HEK293 (cell line): ENCODE measurements at regions not wholly inside any gene's neighbourhood (a gene's known extent, or its start where the extent isn't known, plus 50 kb on each side); places are given as distances from the start of the nearest gene placed in this dataset.

Experiments used
- CTCF ChIA-PET: fragments of 350-600 bp; formaldehyde crosslinking; extraction: SDS; loops from one replicate; lab custom pipeline; 2021; ENCODE audit warnings: antibody characterized with exemption; lab: Yijun Ruan, JAX
- POLR2A ChIA-PET: fragments of 300-600 bp; formaldehyde crosslinking; extraction: SDS; loops from one replicate; lab custom pipeline; 2020; ENCODE audit warnings: antibody characterized with exemption, inconsistent platforms; lab: Yijun Ruan, JAX
- H3K27ac ChIP-seq: fragments of 200-500 bp; sonication (Bioruptor generic); 2 replicates; pipeline ENCODE4 v1.5.1; 2014; ENCODE audit warnings: low read depth, low read length, control low read depth, inconsistent platforms; ENCODE audit errors: extremely low read depth
- H3K36me3 ChIP-seq, 2 experiments: fragments of 200-500 bp in 1 of 2; sonication (Bioruptor generic) in 1 of 2; 1 replicate in 1 of 2; 2 replicates in 1 of 2; pipeline ENCODE4 v1.5.1; 2014 to 2017; ENCODE audit warnings: inconsistent platforms in 2 of 2, low read length in 2 of 2; ENCODE audit not compliant: control insufficient read depth in 2 of 2, insufficient read depth in 1 of 2
- H3K4me1 ChIP-seq: fragments of 200-500 bp; sonication (Bioruptor generic); 2 replicates; pipeline ENCODE4 v1.5.1; 2014; ENCODE audit warnings: mild to moderate bottlenecking, low read length, inconsistent platforms; ENCODE audit not compliant: control insufficient read depth, insufficient read depth
- H3K4me3 ChIP-seq: 2 replicates; pipeline ENCODE4 v1.5.1; 2011; ENCODE audit warnings: low read depth, mild to moderate bottlenecking, control low read depth, low read length, moderate library complexity
- H3K9me3 ChIP-seq: fragments of 200-500 bp; sonication (Bioruptor generic); 2 replicates; pipeline ENCODE4 v1.5.1; 2014; ENCODE audit warnings: low read depth, low read length, inconsistent platforms; ENCODE audit not compliant: control insufficient read depth, insufficient read depth
- FEZF1 ChIP-seq: fragments of 450-650 bp; formaldehyde crosslinking; IDR thresholded peaks from 2 replicates; pipeline ENCODE4 v1.5.1; 2016; ENCODE audit warnings: missing biosample characterization, missing genetic modification characterization
- GFI1B ChIP-seq: fragments of 450-650 bp; formaldehyde crosslinking; IDR thresholded peaks from 2 replicates; pipeline ENCODE4 v1.5.1; 2016; ENCODE audit warnings: missing biosample characterization, missing genetic modification characterization
- GLI2 ChIP-seq: fragments of 450-650 bp; formaldehyde crosslinking; IDR thresholded peaks from 2 replicates; pipeline ENCODE4; 2017; ENCODE audit warnings: missing biosample characterization, missing genetic modification characterization, low read depth, borderline replicate concordance
- GLIS1 ChIP-seq: fragments of 450-650 bp; formaldehyde crosslinking; IDR thresholded peaks from 2 replicates; pipeline ENCODE4 v1.5.1; 2016; ENCODE audit warnings: missing biosample characterization, missing genetic modification characterization
- HOXD13 ChIP-seq: sonication (generic); formaldehyde crosslinking; IDR thresholded peaks from 2 replicates; pipeline ENCODE4 v1.8.0; 2022; ENCODE audit warnings: missing genetic modification reagents, borderline replicate concordance
- SETDB1 ChIP-seq: IDR thresholded peaks from one replicate; pipeline ENCODE4 v1.6.1; 2017; ENCODE audit warnings: mild to moderate bottlenecking, low read length, moderate library complexity, mixed read lengths; ENCODE audit not compliant: insufficient read length
- TCF7L2 ChIP-seq: IDR thresholded peaks from 2 replicates; pipeline ENCODE4 v1.6.1; 2011; ENCODE audit warnings: low read depth, mild to moderate bottlenecking, inconsistent platforms, low read length, moderate library complexity, borderline replicate concordance
- ZBTB17 ChIP-seq: fragments of 450-650 bp; formaldehyde crosslinking; IDR thresholded peaks from 2 replicates; pipeline ENCODE4 v1.5.1; 2016; ENCODE audit warnings: missing biosample characterization, missing genetic modification characterization
- ZBTB20 ChIP-seq: fragments of 450-650 bp; formaldehyde crosslinking; IDR thresholded peaks from 2 replicates; pipeline ENCODE4 v1.5.1; 2016; ENCODE audit warnings: missing biosample characterization, missing genetic modification characterization
- ZFP69B ChIP-seq: fragments of 450-650 bp; formaldehyde crosslinking; IDR thresholded peaks from 2 replicates; pipeline ENCODE4 v1.5.1; 2016; ENCODE audit warnings: missing biosample characterization, missing genetic modification characterization
- ZNF133 ChIP-seq: fragments of 450-650 bp; formaldehyde crosslinking; IDR thresholded peaks from 2 replicates; pipeline ENCODE4 v1.5.1; 2016; ENCODE audit warnings: missing biosample characterization, missing genetic modification characterization
- ZNF138 ChIP-seq: fragments of 450-650 bp; formaldehyde crosslinking; IDR thresholded peaks from 2 replicates; pipeline ENCODE4 v1.5.1; 2016; ENCODE audit warnings: missing biosample characterization, missing genetic modification characterization, borderline replicate concordance
- ZNF169 ChIP-seq: fragments of 450-650 bp; formaldehyde crosslinking; IDR thresholded peaks from 2 replicates; pipeline ENCODE4 v1.5.1; 2016; ENCODE audit warnings: missing biosample characterization, missing genetic modification characterization
- ZNF202 ChIP-seq: fragments of 450-650 bp; formaldehyde crosslinking; IDR thresholded peaks from 2 replicates; pipeline ENCODE4 v1.5.1; 2016; ENCODE audit warnings: missing biosample characterization, missing genetic modification characterization, borderline replicate concordance
- ZNF24 ChIP-seq: fragments of 450-650 bp; formaldehyde crosslinking; IDR thresholded peaks from 2 replicates; pipeline ENCODE4 v1.5.1; 2016; ENCODE audit warnings: missing biosample characterization, missing genetic modification characterization
- ZNF404 ChIP-seq: fragments of 450-650 bp; formaldehyde crosslinking; IDR thresholded peaks from 2 replicates; pipeline ENCODE4 v1.5.1; 2017; ENCODE audit warnings: missing biosample characterization, missing genetic modification characterization
- ZNF501 ChIP-seq: fragments of 450-650 bp; formaldehyde crosslinking; IDR thresholded peaks from 2 replicates; pipeline ENCODE4 v1.5.1; 2016; ENCODE audit warnings: missing biosample characterization, missing genetic modification characterization
- ZNF670 ChIP-seq: fragments of 450-650 bp; formaldehyde crosslinking; IDR thresholded peaks from 2 replicates; pipeline ENCODE4 v1.5.1; 2016; ENCODE audit warnings: missing biosample characterization, missing genetic modification characterization, low read depth
- ZNF785 ChIP-seq: fragments of 450-650 bp; formaldehyde crosslinking; IDR thresholded peaks from 2 replicates; pipeline ENCODE4 v1.5.1; 2016; ENCODE audit warnings: missing biosample characterization, missing genetic modification characterization
- ZNF837 ChIP-seq: fragments of 450-650 bp; formaldehyde crosslinking; IDR thresholded peaks from 2 replicates; pipeline ENCODE4 v1.5.1; 2016; ENCODE audit warnings: missing biosample characterization, missing genetic modification characterization
- TF ChIP-seq, protein P1 (sequence below): fragments of 450-650 bp; formaldehyde crosslinking; IDR thresholded peaks from 2 replicates; pipeline ENCODE4 v1.5.1; 2017; ENCODE audit warnings: missing biosample characterization, missing genetic modification characterization
- TF ChIP-seq, protein P2 (sequence below): fragments of 450-650 bp; formaldehyde crosslinking; IDR thresholded peaks from 2 replicates; pipeline ENCODE4 v1.5.1; 2016; ENCODE audit warnings: missing biosample characterization, missing genetic modification characterization
- TF ChIP-seq, protein P3 (sequence below): fragments of 450-650 bp; formaldehyde crosslinking; IDR thresholded peaks from 2 replicates; pipeline ENCODE4 v1.5.0; 2017; ENCODE audit warnings: missing biosample characterization, missing genetic modification characterization, borderline replicate concordance
- TF ChIP-seq, protein P4 (sequence below): fragments of 450-650 bp; formaldehyde crosslinking; IDR thresholded peaks from 2 replicates; pipeline ENCODE4 v1.5.1; 2017; ENCODE audit warnings: missing biosample characterization, missing genetic modification characterization
- TF ChIP-seq, protein P5 (sequence below): fragments of 450-650 bp; IDR thresholded peaks from 2 replicates; pipeline ENCODE4 v1.5.1; 2018; ENCODE audit warnings: missing biosample characterization, mild to moderate bottlenecking, missing genetic modification characterization

DNA sequence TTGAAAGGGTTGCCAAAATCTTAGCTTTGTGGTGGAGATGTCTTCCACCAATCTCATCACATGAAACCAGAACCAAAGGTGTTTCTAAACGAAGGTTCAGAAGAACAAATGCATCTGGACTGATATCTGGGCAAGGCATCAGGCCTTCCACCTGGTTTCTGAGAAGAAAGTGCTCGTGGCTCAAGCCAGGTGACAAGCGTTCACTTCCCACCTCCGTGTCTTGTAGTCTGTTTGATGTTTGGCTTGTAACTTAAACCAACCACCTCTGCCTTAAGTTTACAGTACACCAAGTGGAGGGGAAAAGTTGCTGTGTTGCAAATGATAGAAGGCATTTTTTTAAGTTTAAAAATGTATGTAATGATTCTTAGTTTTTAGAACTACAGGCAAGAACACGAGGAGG lies 66.9 kb upstream of the MAP3K7 start:
- peaks cover 21% of the 10 kb centered on the region for H3K4me1 ChIP-seq
- CTCF ChIA-PET: interaction anchor here (1.7 kb wide), 1 partner anchor 22 kb away, joined by 5 read pairs; no protein-coding TSS in a partner anchor

DNA sequence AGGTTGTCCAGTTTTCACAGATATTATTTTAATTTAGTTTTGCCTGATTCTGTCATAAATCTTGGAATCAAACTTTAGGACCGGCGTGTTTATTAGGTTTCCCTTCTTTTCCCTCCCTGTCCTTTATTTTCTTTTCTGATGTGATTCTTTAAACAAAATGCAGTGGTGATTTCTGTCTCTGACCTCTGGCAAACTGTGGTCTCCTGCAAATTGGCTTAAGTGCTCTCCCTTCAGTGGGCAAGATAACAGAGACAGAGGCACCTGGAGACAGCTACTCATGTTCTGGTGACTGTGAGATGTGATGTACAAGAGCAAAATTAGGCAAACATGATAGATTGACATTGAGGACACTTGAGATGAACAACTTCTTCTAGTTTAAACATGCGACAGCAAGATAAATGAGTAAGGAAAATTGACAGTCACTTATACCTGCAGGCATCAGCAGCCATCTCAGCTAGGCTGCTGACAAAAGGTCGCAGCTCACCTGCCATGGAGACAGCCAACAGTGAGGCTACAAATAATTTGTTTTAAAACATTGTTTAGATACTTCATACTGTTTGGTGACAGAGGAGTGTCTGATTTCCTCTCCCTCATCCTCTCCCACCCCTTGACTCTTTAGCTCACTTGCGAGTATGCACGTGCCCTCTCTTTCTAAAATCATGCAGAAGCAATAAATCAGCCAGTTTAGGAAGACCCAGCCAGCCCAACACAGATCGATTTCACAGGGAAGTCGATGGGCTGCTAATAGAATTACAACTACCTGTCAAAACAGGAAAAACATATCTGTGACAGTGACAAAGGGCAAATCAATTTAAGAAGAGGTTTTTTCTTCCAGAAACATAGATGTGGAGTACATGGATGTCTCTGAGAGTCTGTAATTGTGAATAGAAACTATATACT lies 63.4 kb upstream of the MAP3K7 start:
- ChIA-PET POLR2A (no interaction called here), CTCF (interaction anchor here (0.9 to 1.0 kb wide), 2 partner anchors 16 to 40 kb away, joined by 3 to 4 read pairs; no protein-coding TSS in a partner anchor)
- H3K4me1 ChIP-seq: peaks cover 19% of the 10 kb centered on the region
- H3K27ac ChIP-seq: no peak overlapping the region
- no peaks in the 10 kb centered on the region for H3K36me3 ChIP-seq
- H3K4me3 ChIP-seq: no peak overlapping the region
- H3K9me3 ChIP-seq: no peaks in the 10 kb centered on the region
- no peak for TF ChIP-seq ZNF785 (tag by site-specific recombination)
- TF ChIP-seq, protein P1, sequence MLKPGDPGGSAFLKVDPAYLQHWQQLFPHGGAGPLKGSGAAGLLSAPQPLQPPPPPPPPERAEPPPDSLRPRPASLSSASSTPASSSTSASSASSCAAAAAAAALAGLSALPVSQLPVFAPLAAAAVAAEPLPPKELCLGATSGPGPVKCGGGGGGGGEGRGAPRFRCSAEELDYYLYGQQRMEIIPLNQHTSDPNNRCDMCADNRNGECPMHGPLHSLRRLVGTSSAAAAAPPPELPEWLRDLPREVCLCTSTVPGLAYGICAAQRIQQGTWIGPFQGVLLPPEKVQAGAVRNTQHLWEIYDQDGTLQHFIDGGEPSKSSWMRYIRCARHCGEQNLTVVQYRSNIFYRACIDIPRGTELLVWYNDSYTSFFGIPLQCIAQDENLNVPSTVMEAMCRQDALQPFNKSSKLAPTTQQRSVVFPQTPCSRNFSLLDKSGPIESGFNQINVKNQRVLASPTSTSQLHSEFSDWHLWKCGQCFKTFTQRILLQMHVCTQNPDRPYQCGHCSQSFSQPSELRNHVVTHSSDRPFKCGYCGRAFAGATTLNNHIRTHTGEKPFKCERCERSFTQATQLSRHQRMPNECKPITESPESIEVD (tag by site-specific recombination): peak; percentile 62
- TF ChIP-seq FEZF1 (tag by site-specific recombination): peak; percentile 60
- TF ChIP-seq ZNF670 (tag by site-specific recombination): no peak
- TF ChIP-seq ZBTB17 (tag by site-specific recombination): peak; percentile 77
- TF ChIP-seq ZNF501 (tag by site-specific recombination): no peak
- TF ChIP-seq ZNF837: no peak
- peak; percentile 86; the same call in 1 of the 2 replicates for TF ChIP-seq TCF7L2
- no peak for TF ChIP-seq GLIS1
- TF ChIP-seq, protein P2, sequence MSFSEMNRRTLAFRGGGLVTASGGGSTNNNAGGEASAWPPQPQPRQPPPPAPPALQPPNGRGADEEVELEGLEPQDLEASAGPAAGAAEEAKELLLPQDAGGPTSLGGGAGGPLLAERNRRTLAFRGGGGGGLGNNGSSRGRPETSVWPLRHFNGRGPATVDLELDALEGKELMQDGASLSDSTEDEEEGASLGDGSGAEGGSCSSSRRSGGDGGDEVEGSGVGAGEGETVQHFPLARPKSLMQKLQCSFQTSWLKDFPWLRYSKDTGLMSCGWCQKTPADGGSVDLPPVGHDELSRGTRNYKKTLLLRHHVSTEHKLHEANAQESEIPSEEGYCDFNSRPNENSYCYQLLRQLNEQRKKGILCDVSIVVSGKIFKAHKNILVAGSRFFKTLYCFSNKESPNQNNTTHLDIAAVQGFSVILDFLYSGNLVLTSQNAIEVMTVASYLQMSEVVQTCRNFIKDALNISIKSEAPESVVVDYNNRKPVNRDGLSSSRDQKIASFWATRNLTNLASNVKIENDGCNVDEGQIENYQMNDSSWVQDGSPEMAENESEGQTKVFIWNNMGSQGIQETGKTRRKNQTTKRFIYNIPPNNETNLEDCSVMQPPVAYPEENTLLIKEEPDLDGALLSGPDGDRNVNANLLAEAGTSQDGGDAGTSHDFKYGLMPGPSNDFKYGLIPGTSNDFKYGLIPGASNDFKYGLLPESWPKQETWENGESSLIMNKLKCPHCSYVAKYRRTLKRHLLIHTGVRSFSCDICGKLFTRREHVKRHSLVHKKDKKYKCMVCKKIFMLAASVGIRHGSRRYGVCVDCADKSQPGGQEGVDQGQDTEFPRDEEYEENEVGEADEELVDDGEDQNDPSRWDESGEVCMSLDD (tag by site-specific recombination): no peak
- TF ChIP-seq ZNF133 (tag by site-specific recombination): 0 out of 2 replicates have a peak, but pooled peaks have one; percentile 17
- TF ChIP-seq, protein P3, sequence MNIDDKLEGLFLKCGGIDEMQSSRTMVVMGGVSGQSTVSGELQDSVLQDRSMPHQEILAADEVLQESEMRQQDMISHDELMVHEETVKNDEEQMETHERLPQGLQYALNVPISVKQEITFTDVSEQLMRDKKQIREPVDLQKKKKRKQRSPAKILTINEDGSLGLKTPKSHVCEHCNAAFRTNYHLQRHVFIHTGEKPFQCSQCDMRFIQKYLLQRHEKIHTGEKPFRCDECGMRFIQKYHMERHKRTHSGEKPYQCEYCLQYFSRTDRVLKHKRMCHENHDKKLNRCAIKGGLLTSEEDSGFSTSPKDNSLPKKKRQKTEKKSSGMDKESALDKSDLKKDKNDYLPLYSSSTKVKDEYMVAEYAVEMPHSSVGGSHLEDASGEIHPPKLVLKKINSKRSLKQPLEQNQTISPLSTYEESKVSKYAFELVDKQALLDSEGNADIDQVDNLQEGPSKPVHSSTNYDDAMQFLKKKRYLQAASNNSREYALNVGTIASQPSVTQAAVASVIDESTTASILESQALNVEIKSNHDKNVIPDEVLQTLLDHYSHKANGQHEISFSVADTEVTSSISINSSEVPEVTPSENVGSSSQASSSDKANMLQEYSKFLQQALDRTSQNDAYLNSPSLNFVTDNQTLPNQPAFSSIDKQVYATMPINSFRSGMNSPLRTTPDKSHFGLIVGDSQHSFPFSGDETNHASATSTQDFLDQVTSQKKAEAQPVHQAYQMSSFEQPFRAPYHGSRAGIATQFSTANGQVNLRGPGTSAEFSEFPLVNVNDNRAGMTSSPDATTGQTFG (tag by site-specific recombination): no peak
- TF ChIP-seq ZNF404: no peak
- peak; percentile 95 for TF ChIP-seq SETDB1
- no peak for TF ChIP-seq GLI2
- no peak for TF ChIP-seq ZFP69B (tag by site-specific recombination)
- no peak for TF ChIP-seq ZNF138 (tag by site-specific recombination)
- no peak for TF ChIP-seq GFI1B
- TF ChIP-seq ZNF24 (tag by site-specific recombination): no peak
- TF ChIP-seq, protein P4, sequence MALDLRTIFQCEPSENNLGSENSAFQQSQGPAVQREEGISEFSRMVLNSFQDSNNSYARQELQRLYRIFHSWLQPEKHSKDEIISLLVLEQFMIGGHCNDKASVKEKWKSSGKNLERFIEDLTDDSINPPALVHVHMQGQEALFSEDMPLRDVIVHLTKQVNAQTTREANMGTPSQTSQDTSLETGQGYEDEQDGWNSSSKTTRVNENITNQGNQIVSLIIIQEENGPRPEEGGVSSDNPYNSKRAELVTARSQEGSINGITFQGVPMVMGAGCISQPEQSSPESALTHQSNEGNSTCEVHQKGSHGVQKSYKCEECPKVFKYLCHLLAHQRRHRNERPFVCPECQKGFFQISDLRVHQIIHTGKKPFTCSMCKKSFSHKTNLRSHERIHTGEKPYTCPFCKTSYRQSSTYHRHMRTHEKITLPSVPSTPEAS: no peak
- no peak for TF ChIP-seq ZNF169 (tag by site-specific recombination)
- TF ChIP-seq ZNF202 (tag by site-specific recombination): no peak

More for the DNA sequence above, 66.9 kb upstream of the MAP3K7 start:
- POLR2A ChIA-PET: no interaction called here
- no peaks in the 10 kb centered on the region for H3K9me3 ChIP-seq
- no peaks in the 10 kb centered on the region for H3K36me3 ChIP-seq
- no peak overlapping the region for H3K27ac ChIP-seq
- no peak overlapping the region for H3K4me3 ChIP-seq
- TF ChIP-seq, protein P5, sequence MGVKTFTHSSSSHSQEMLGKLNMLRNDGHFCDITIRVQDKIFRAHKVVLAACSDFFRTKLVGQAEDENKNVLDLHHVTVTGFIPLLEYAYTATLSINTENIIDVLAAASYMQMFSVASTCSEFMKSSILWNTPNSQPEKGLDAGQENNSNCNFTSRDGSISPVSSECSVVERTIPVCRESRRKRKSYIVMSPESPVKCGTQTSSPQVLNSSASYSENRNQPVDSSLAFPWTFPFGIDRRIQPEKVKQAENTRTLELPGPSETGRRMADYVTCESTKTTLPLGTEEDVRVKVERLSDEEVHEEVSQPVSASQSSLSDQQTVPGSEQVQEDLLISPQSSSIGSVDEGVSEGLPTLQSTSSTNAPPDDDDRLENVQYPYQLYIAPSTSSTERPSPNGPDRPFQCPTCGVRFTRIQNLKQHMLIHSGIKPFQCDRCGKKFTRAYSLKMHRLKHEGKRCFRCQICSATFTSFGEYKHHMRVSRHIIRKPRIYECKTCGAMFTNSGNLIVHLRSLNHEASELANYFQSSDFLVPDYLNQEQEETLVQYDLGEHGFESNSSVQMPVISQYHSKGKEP: no peak
- TF ChIP-seq HOXD13 (CRISPR knock-in tag) (no peak), ZBTB20 (no peak)
